ENCODE measurements at regions not wholly inside any gene's neighbourhood (a gene's known extent, or its start where the extent isn't known, plus 50 kb on each side); places are given as distances from the start of the nearest gene placed in this dataset.

DNA sequence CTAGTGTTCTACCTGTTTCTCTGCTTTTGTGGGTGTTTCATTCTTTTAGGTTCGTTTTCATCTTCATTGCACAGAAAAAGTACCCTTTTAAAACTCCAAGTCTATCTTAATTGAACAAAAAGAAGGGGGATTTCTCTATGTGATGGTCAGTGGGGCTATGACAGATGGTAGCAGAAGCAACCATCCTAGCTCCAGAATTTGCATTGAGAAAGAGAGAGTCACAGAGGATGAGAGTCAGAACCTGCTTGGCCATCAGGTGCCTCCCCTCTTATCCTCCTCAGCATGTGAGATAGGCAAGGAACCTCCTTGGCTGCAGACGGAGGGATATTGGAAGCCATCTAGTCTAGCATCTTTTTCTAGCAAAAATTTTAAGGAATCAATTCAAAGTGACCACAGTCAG lies 398.0 kb upstream of the DCC start:
- no peak overlapping the region for H3K27ac ChIP-seq
- TF ChIP-seq CTCF (conservative IDR thresholded peaks at IDR 0.05), result no peak
- TF ChIP-seq ZFX (IDR thresholded peaks at IDR 0.05), result no peak

DNA sequence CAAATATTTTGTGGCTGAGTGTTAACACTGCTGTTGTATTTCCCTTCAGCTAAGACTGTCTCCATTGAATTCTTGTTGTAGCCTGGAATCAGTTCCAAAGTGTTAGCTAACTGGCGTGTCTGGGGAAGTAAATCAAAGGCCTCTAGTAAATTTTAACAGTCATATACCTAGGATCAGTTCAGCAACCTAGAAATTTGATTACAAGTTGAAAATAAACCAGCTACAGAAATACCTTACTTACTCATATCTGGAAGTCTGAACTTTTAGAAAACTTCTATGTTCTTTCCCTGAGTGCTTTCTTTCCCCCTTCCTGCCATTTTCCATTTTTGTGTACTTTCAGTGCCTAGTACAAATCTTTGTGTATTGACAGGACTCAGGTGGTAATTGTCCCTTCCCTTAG lies 396.7 kb upstream of the DCC start:
- no peak for TF ChIP-seq ZFX (IDR thresholded peaks at IDR 0.05)
- TF ChIP-seq CTCF (conservative IDR thresholded peaks at IDR 0.05), result no peak
- H3K27ac ChIP-seq, result no peak overlapping the region

DNA sequence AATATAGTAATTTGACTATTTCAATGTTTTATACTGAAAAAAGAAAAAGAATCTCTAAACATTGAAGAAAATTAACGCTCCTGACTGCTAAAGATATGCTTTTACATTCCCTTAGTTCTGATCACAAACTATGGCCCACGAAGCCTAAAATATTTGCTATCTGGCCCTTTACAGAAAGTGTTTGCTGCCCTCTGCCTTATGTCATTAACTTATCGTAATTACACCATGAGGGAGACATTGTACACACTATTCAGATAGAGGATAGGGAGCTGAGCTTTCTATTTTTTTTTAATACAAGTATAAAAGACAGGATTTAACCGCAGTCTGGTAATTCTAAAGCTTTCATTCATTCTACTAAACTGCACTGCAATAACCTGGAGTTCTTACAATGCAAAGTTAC lies 393.1 kb upstream of the DCC start:
- no peak overlapping the region for H3K27ac ChIP-seq
- no peak for TF ChIP-seq ZFX (IDR thresholded peaks at IDR 0.05)
- TF ChIP-seq CTCF (conservative IDR thresholded peaks at IDR 0.05), result no peak

GRCh38 chr18:51952844-51953243 lies 387.2 kb upstream of the DCC start:
- H3K27ac ChIP-seq, result no peak overlapping the region
- TF ChIP-seq CTCF (conservative IDR thresholded peaks at IDR 0.05) (no peak), ZFX (IDR thresholded peaks at IDR 0.05) (no peak)

GRCh38 chr18:51953521-51953920 lies 386.5 kb upstream of the DCC start:
- TF ChIP-seq ZFX (IDR thresholded peaks at IDR 0.05) (no peak), CTCF (conservative IDR thresholded peaks at IDR 0.05) (no peak)
- H3K27ac ChIP-seq, result no peak overlapping the region

DNA sequence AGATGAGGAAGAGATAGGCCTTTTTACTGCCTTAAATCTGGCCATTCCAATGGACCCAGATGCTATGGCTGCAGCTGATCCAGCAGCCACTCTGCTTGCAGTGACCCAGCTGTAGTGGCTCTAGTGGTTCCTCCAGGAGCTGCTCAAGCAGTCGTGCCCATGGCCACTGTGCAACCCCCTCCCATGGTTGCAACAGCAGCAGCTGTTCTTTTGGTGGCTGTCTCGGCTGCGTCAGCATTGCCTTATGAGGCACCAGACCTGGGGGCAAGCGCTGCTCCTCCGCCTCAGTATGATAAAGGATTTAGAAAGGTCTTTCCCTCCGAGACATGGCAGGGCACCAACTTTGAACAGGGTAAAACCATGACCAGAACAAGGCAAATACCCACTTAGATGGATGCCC lies 384.9 kb upstream of the DCC start:
- H3K27ac ChIP-seq, result no peak overlapping the region
- no peak for TF ChIP-seq ZFX (IDR thresholded peaks at IDR 0.05)
- TF ChIP-seq CTCF (conservative IDR thresholded peaks at IDR 0.05), result no peak

DNA sequence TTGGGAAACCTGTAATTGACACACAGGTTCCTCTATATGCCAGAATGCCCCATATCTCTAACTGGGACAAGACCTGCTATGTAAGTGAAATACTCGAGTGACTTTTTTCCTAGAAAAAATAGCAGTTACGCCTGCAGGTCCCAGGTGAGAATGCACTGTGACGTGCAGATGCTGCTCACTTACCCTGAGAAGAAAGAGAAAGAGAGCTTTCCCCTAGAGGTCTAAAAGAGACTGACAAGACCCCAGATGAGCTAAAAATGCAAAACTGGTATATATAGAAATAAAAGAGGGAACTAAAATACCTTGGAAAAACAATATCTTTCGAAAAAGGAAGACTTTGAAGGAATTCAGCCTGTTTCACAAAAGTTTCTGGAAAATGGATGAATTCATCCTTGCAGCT lies 383.0 kb upstream of the DCC start:
- TF ChIP-seq CTCF (conservative IDR thresholded peaks at IDR 0.05) (no peak), ZFX (IDR thresholded peaks at IDR 0.05) (no peak)
- H3K27ac ChIP-seq, result no peak overlapping the region

Data from C4-2B (cell line).